ENCODE measurements at regions not wholly inside any gene's neighbourhood (a gene's known extent, or its start where the extent isn't known, plus 50 kb on each side); places are given as distances from the start of the nearest gene placed in this dataset.

- TF ChIP-seq CTCF (IDR thresholded peaks at IDR 0.05): no peak
- TF ChIP-seq POLR2A (IDR thresholded peaks at IDR 0.05): no peak
- TF ChIP-seq EP300 (IDR thresholded peaks at IDR 0.05): no peak
- WGBS, 3 donors: 13 to 23% (median 21%) methylated on average over 1 of the region's 1 CpG
- Histone ChIP-seq H3K36me3 (no peaks in the 10 kb centered on the region), H3K4me3 (no peak overlapping the region), H3K27me3 (no peaks in the 10 kb centered on the region), H3K27ac (no peak overlapping the region), H3K4me1 (ENCODE audit: insufficient read depth) (no peaks in the 10 kb centered on the region), H3K9me3 (no peaks in the 10 kb centered on the region)
- intact Hi-C loops (cut with DNase I): loop anchor here in 1 of 4 donors (10.0 kb wide), 1 partner anchor 1920 kb away; no protein-coding TSS in a partner anchor
- DNase-seq: no peak
These were observed 180.3 kb downstream of the SREK1 start for GRCh38 chr5:66324357-66324756.

DNA sequence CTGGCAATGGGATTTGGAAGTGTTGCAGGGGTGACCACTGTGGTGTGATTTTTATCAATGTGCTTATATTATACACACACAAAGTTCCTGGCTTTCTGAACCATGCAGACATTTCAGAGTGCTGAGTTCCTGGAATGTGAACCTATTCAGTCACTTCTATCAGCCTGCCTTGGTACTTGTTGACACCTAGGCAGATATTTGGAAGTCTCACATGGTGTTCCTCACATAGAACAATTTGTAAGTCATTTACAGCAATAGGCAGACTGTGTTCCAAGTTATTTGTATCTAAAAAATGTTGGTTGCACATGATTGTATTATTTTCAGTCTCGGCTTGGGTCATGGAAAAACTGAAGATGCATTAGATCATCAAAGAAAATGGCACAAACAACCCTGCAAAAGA lies 182.2 kb downstream of the SREK1 start:
- H3K27ac ChIP-seq: no peak overlapping the region
- WGBS, 3 donors: 66 to 85% (median 76%) methylated on average over 1 of the region's 1 CpG
- no peak for TF ChIP-seq POLR2A (IDR thresholded peaks at IDR 0.05)
- no peak for TF ChIP-seq EP300 (IDR thresholded peaks at IDR 0.05)
- no peak for TF ChIP-seq CTCF (IDR thresholded peaks at IDR 0.05)
- H3K9me3 ChIP-seq: no peaks in the 10 kb centered on the region
- H3K4me3 ChIP-seq: no peak overlapping the region
- intact Hi-C loops (cut with DNase I): loop anchor here in 1 of 4 donors (10.0 kb wide), 1 partner anchor 1919 kb away; no protein-coding TSS in a partner anchor
- no peaks in the 10 kb centered on the region for H3K4me1 ChIP-seq (ENCODE audit: insufficient read depth)
- no peaks in the 10 kb centered on the region for H3K36me3 ChIP-seq
- DNase-seq: no peak
- H3K27me3 ChIP-seq: no peaks in the 10 kb centered on the region

GRCh38 chr5:66327008-66327407 lies 182.9 kb downstream of the SREK1 start:
- Histone ChIP-seq H3K36me3 (no peaks in the 10 kb centered on the region), H3K4me3 (no peak overlapping the region), H3K4me1 (ENCODE audit: insufficient read depth) (no peaks in the 10 kb centered on the region), H3K27ac (no peak overlapping the region), H3K9me3 (no peaks in the 10 kb centered on the region), H3K27me3 (no peaks in the 10 kb centered on the region)
- no peak for DNase-seq
- no peak for TF ChIP-seq POLR2A (IDR thresholded peaks at IDR 0.05)
- TF ChIP-seq CTCF (IDR thresholded peaks at IDR 0.05): no peak
- no peak for TF ChIP-seq EP300 (IDR thresholded peaks at IDR 0.05)
- 85 to 92% (median 91%) methylated on average over 2 of the region's 2 CpGs for WGBS, 3 donors
- intact Hi-C loops (cut with DNase I): loop anchor here in 1 of 4 donors (10.0 kb wide), 1 partner anchor 1918 kb away; no protein-coding TSS in a partner anchor

DNA sequence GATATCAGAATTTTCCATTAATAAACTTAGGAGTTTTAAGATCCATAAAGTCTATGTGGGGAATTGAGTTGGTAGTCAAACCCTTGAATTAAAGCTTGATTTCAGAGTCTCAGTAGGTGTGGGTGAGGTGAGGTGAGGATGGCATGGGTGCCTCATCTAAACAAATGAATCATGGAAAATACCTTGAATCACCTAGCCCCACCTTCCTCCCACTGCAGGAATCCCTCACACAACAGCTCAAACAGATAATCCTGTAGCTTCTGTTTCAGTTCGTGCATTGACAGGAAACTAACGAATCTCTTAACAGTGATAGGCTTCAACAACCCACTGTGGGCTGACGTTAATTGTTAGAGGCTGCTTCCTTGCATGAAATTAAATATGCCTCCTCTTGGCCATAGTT lies 185.0 kb downstream of the SREK1 start:
- WGBS, 3 donors: 64 to 84% (median 68%) methylated on average over 3 of the region's 3 CpGs
- no peak for TF ChIP-seq EP300 (IDR thresholded peaks at IDR 0.05)
- TF ChIP-seq CTCF (IDR thresholded peaks at IDR 0.05): no peak
- no peak for TF ChIP-seq POLR2A (IDR thresholded peaks at IDR 0.05)

More for the DNA sequence above, 185.0 kb downstream of the SREK1 start:
- Histone ChIP-seq H3K27ac (no peak overlapping the region), H3K36me3 (no peaks in the 10 kb centered on the region), H3K9me3 (no peaks in the 10 kb centered on the region), H3K4me3 (no peak overlapping the region), H3K27me3 (no peaks in the 10 kb centered on the region), H3K4me1 (ENCODE audit: insufficient read depth) (no peaks in the 10 kb centered on the region)
- DNase-seq: no peak
- intact Hi-C loops (cut with DNase I): loop anchor here in 1 of 4 donors (10.0 kb wide), 1 partner anchor 1916 kb away; no protein-coding TSS in a partner anchor

All from ovary (tissue), 7 donors.